DOHH2 (cell line): ENCODE measurements at regions not wholly inside any gene's neighbourhood (a gene's known extent, or its start where the extent isn't known, plus 50 kb on each side); places are given as distances from the start of the nearest gene placed in this dataset.

Source experiments
- H3F3A ChIP-seq: fragments of 200-600 bp; sonication (generic), shearing (Covaris generic); 2 replicates; pipeline ENCODE4 v1.6.0; 2016; ENCODE audit warnings: antibody characterized with exemption, mild to moderate bottlenecking; ENCODE audit not compliant: control insufficient read depth, insufficient read depth
- H3K27ac ChIP-seq: fragments of 200-600 bp; sonication (generic); 2 replicates; pipeline ENCODE4 v1.5.1; 2014; ENCODE audit warnings: low read depth, mild to moderate bottlenecking, low read length, moderate library complexity
- H3K27me3 ChIP-seq: fragments of 200-600 bp; sonication (generic); 2 replicates; pipeline ENCODE4 v1.6.1; 2014; ENCODE audit warnings: mild to moderate bottlenecking, low read length, mixed read lengths; ENCODE audit not compliant: control insufficient read depth
- H3K36me3 ChIP-seq: fragments of 200-600 bp; sonication (generic); 2 replicates; pipeline ENCODE4 v1.6.1; 2014; ENCODE audit warnings: mild to moderate bottlenecking, low read length, moderate library complexity, mixed read lengths; ENCODE audit not compliant: control insufficient read depth
- H3K4me1 ChIP-seq: fragments of 200-600 bp; sonication (generic); 2 replicates; pipeline ENCODE4 v1.6.1; 2014; ENCODE audit warnings: mild to moderate bottlenecking, low read length, mixed read lengths; ENCODE audit not compliant: control insufficient read depth
- H3K4me2 ChIP-seq: fragments of 200-600 bp; sonication (generic); 2 replicates; pipeline ENCODE4 v1.6.0; 2014; ENCODE audit warnings: mild to moderate bottlenecking, low read length, moderate library complexity
- H3K4me3 ChIP-seq: fragments of 200-600 bp; sonication (generic); 2 replicates; pipeline ENCODE4 v1.5.1; 2014; ENCODE audit warnings: mild to moderate bottlenecking, low read length, mixed read lengths
- H3K79me2 ChIP-seq: fragments of 200-600 bp; sonication (generic); 2 replicates; pipeline ENCODE4 v1.6.1; 2014; ENCODE audit warnings: mild to moderate bottlenecking, low read length, mixed read lengths; ENCODE audit not compliant: control insufficient read depth
- H3K9me2 ChIP-seq: fragments of 200-600 bp; sonication (generic); replicated peaks from 2 replicates; pipeline ENCODE4 v1.6.1; 2014; ENCODE audit warnings: mild to moderate bottlenecking, low read length, mixed read lengths; ENCODE audit not compliant: control insufficient read depth
- H3K9me3 ChIP-seq: fragments of 200-600 bp; sonication (generic); 2 replicates; pipeline ENCODE4 v1.6.1; 2014; ENCODE audit warnings: antibody characterized with exemption, low read length, mixed read lengths; ENCODE audit not compliant: control insufficient read depth, insufficient read depth
- H4K20me1 ChIP-seq: fragments of 200-600 bp; sonication (generic); 2 replicates; pipeline ENCODE4 v1.6.0; 2014; ENCODE audit warnings: low read depth, mild to moderate bottlenecking, antibody characterized with exemption, low read length, moderate library complexity; ENCODE audit not compliant: control insufficient read depth, insufficient read depth
- EZH2phosphoT487 ChIP-seq: fragments of 200-600 bp; sonication (generic); IDR thresholded peaks from 2 replicates; pipeline ENCODE4 v1.6.1; 2017; ENCODE audit warnings: borderline replicate concordance, mild to moderate bottlenecking, antibody characterized with exemption, low read length, moderate library complexity, mixed read lengths
- TF ChIP-seq, protein P1 (sequence below): fragments of 200-600 bp; sonication (generic); IDR thresholded peaks from one replicate; pipeline ENCODE4 v1.5.1; 2014; ENCODE audit warnings: antibody characterized with exemption, mild to moderate bottlenecking, low read depth, low read length; ENCODE audit not compliant: poor library complexity, severe bottlenecking

DNA sequence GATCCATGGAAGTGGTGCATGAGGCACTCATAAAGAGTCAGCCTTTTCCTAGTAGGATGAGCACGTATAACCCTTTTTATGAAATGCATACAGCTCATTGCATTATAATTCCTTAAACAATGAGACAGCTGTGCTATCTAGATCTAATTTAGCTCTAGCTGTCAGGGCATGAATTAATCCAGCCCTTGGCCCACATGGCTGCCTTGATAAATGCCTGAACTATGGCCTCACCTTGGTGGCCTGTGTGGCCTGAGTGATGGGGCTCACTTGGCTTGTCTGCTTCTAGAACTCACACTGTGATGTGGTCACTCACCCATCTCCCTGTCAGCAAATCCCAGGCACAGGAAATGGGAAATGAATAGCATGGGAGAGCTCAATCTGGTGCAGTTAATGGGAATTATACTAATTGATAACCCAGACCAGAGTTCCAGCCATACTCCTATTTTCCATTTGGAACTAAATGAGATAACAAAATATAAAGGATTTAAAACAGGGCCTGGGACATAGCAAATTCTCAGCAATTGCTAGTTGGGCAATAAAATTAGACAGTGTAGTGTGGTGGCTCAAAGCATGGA, 153.6 kb downstream of the HS3ST2 start:
- H3K9me2 ChIP-seq: no peaks in the 10 kb centered on the region
- H3K9me3 ChIP-seq: no peaks in the 10 kb centered on the region

More for the DNA sequence above, 153.6 kb downstream of the HS3ST2 start:
- Histone ChIP-seq H3K4me1 (no peaks in the 10 kb centered on the region), H3F3A (no peaks in the 10 kb centered on the region), H3K4me2 (no peak overlapping the region), H3K27ac (no peak overlapping the region), H3K27me3 (peaks cover 4% of the 10 kb centered on the region; the same call in 1 of the 2 replicates), H3K4me3 (no peak overlapping the region), H3K79me2 (no peaks in the 10 kb centered on the region), H4K20me1 (no peaks in the 10 kb centered on the region), H3K36me3 (no peaks in the 10 kb centered on the region)
- TF ChIP-seq EZH2phosphoT487: no peak
- TF ChIP-seq, protein P1, sequence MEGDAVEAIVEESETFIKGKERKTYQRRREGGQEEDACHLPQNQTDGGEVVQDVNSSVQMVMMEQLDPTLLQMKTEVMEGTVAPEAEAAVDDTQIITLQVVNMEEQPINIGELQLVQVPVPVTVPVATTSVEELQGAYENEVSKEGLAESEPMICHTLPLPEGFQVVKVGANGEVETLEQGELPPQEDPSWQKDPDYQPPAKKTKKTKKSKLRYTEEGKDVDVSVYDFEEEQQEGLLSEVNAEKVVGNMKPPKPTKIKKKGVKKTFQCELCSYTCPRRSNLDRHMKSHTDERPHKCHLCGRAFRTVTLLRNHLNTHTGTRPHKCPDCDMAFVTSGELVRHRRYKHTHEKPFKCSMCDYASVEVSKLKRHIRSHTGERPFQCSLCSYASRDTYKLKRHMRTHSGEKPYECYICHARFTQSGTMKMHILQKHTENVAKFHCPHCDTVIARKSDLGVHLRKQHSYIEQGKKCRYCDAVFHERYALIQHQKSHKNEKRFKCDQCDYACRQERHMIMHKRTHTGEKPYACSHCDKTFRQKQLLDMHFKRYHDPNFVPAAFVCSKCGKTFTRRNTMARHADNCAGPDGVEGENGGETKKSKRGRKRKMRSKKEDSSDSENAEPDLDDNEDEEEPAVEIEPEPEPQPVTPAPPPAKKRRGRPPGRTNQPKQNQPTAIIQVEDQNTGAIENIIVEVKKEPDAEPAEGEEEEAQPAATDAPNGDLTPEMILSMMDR: no peak
